ENCODE measurements at regions not wholly inside any gene's neighbourhood (a gene's known extent, or its start where the extent isn't known, plus 50 kb on each side); places are given as distances from the start of the nearest gene placed in this dataset.
"Not testable (repeated sequence)": the region's sequence is repeated elsewhere in the genome, so short reads cannot be mapped to it uniquely, and the experiment has no call there.

DNA sequence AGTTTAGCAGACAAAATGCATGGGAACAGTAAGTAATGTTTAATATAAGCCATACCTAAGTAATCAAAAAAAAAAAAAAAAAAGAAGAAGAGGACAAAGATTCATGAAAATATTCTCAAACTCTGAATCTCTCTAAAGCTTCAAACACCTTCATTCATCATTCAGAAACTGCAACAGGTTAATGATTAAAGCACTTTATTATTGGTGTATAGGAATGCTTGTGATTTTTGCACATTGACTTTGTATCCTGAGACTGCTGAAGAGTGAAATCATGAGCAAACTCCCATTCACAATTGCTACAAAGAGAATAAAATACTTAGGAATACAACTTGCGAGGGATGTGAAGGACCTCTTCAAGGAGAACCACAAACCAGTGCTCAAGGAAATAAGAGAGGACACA lies 278.4 kb upstream of the DCN start:
- Histone ChIP-seq H3K27me3 (no peaks in the 10 kb centered on the region), H3K36me3 (no peaks in the 10 kb centered on the region), H3K9me3 (peaks cover 0 to 9% (median 0%) of the 10 kb centered on the region in 12 donors), H3K4me3 (no peak overlapping the region), H3K4me1 (no peaks in the 10 kb centered on the region), H3K27ac (no peak overlapping the region)
- 86 to 97% (median 91%) methylated on average over 1 of the region's 1 CpG for WGBS, 4 donors
- ATAC-seq = no peak
- TF ChIP-seq CTCF (IDR thresholded peaks at IDR 0.05) (no peak), POLR2A (IDR thresholded peaks at IDR 0.05) (no peak)
- intact Hi-C loops (cut with DNase I) = no loop called here
- no peak for DNase-seq

DNA sequence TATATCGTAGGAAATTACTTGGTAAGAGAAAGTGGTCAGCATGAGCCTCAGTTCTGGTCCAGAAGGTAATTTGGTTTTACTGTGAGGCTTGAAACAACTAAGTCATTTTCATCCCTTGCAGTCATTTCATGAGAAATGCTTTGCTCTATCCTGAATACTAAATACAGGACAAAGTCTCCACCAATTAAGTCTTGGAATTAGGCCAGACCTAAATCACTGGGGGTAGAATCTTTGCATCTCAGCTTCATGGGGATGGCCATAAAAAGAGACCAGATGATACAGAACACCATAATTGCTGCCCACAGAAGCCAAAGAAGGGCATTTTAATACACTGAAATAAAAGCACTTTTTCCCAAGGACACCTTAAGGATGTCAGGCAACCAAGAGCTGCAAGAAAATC lies 277.9 kb upstream of the DCN start:
- H3K36me3 ChIP-seq = no peaks in the 10 kb centered on the region
- ATAC-seq (no peak), DNase-seq (no peak)
- H3K4me1 ChIP-seq = no peaks in the 10 kb centered on the region
- no peak overlapping the region for H3K4me3 ChIP-seq
- intact Hi-C loops (cut with DNase I) = no loop called here
- peaks cover 0 to 3% (median 0%) of the 10 kb centered on the region in 12 donors for H3K9me3 ChIP-seq
- no peaks in the 10 kb centered on the region for H3K27me3 ChIP-seq
- H3K27ac ChIP-seq = no peak overlapping the region
- 91 to 98% (median 92%) methylated on average over 1 of the region's 1 CpG for whole genome bisulfite sequencing, 4 donors
- no peak for TF ChIP-seq CTCF (IDR thresholded peaks at IDR 0.05)
- no peak for TF ChIP-seq POLR2A (IDR thresholded peaks at IDR 0.05)

GRCh38 chr12:91455321-91455720 lies 272.7 kb upstream of the DCN start:
- TF ChIP-seq POLR2A (IDR thresholded peaks at IDR 0.05) = no peak
- no peak for TF ChIP-seq CTCF (IDR thresholded peaks at IDR 0.05)
- intact Hi-C loops (cut with DNase I) = no loop called here
- Histone ChIP-seq H3K36me3 (no peaks in the 10 kb centered on the region), H3K27ac (no peak overlapping the region), H3K27me3 (no peaks in the 10 kb centered on the region), H3K9me3 (peaks cover 0 to 10% (median 2%) of the 10 kb centered on the region in 12 donors), H3K4me1 (no peaks in the 10 kb centered on the region), H3K4me3 (no peak overlapping the region)
- ATAC-seq (no peak), DNase-seq (no peak)
- 68 to 71% (median 70%) methylated on average over 5 of the region's 5 CpGs for WGBS, 4 donors

GRCh38 chr12:91454179-91454578 lies 271.6 kb upstream of the DCN start:
- DNase-seq (no peak), ATAC-seq (no peak)
- Histone ChIP-seq H3K4me1 (no peaks in the 10 kb centered on the region), H3K27me3 (no peaks in the 10 kb centered on the region), H3K9me3 (peaks cover 0 to 15% (median 2%) of the 10 kb centered on the region in 12 donors), H3K4me3 (no peak overlapping the region), H3K27ac (no peak overlapping the region), H3K36me3 (no peaks in the 10 kb centered on the region)
- WGBS, 4 donors = 54 to 61% (median 59%) methylated on average over 2 of the region's 2 CpGs
- intact Hi-C loops (cut with DNase I) = no loop called here
- TF ChIP-seq CTCF (IDR thresholded peaks at IDR 0.05) (no peak), POLR2A (IDR thresholded peaks at IDR 0.05) (no peak)

DNA sequence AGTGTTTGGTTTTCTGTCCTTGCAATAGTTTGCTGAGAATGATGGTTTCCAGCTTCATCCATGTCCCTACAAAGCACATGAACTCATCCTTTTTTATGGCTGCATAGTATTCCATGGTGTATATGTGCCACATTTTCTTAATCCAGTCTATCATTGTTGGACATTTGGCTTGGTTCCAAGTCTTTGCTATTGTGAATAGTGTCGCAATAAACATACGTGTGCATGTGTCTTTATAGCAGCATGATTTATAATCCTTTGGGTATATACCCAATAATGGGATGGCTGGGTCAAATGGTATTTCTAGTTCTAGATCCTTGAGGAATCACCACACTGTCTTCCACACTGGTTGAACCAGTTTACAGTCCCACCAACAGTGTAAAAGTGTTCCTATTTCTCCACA lies 269.8 kb upstream of the DCN start:
- ATAC-seq; H3K4me3 ChIP-seq; intact Hi-C loops (cut with DNase I); H3K27ac ChIP-seq; H3K4me1 ChIP-seq; H3K27me3 ChIP-seq; H3K36me3 ChIP-seq; DNase-seq: not testable (repeated sequence)
- WGBS, 4 donors = 78 to 93% methylated on average over 2 of the region's 2 CpGs; no CpG with 5 or more reads in 2 of the 4 donors
- H3K9me3 ChIP-seq = peaks cover 0 to 18% (median 2%) of the 10 kb centered on the region in 12 donors

Measured in heart left ventricle (tissue), 16 donors.